Thyroid gland (tissue), 4 donors: ENCODE measurements at regions not wholly inside any gene's neighbourhood (a gene's known extent, or its start where the extent isn't known, plus 50 kb on each side); places are given as distances from the start of the nearest gene placed in this dataset.

ENCODE experiments used
- DNase-seq, 2 donors: peaks; one replicate each; pipeline ENCODE4 v3.0.0-alpha.2; 2019
- H3K27ac ChIP-seq, 3 donors: fragments of 200-600 bp; sonication (generic); 1 replicate in 2 of 3; 2 replicates in 1 of 3; pipeline ENCODE4 v1.5.1; 2016 to 2019; ENCODE audit warnings: mild to moderate bottlenecking in 1 of 3, moderate library complexity in 1 of 3
- H3K27me3 ChIP-seq: fragments of 200-600 bp; sonication (generic); one replicate; pipeline ENCODE4 v1.5.1; 2019
- H3K36me3 ChIP-seq, 2 donors: fragments of 200-600 bp; sonication (generic); one replicate each; pipeline ENCODE4 v1.5.1; 2016 to 2019
- H3K4me1 ChIP-seq, 2 donors: fragments of 200-600 bp; sonication (generic); one replicate each; pipeline ENCODE4 v1.5.1; 2017 to 2019
- H3K4me3 ChIP-seq, 3 donors: fragments of 200-600 bp; sonication (generic); replicated peaks in 1 of 3; 1 replicate in 2 of 3; 2 replicates in 1 of 3; pipeline ENCODE4 v1.5.1; 2016; ENCODE audit warnings: mild to moderate bottlenecking in 1 of 3
- H3K9me3 ChIP-seq: fragments of 200-600 bp; sonication (generic); one replicate; pipeline ENCODE4 v1.5.1; 2017
- POLR2A ChIP-seq, 2 donors: fragments of 450-650 bp; IDR thresholded peaks; one replicate each; pipeline ENCODE4 v1.6.1; 2017; ENCODE audit warnings: antibody characterized with exemption in 2 of 2, mild to moderate bottlenecking in 2 of 2, moderate library complexity in 1 of 2
- WGBS, 2 donors: methylation state at CpG; one replicate each; pipeline ENCODE4 v1.1.5; 2017; 5-methylcytosine and 5-hydroxymethylcytosine counted together
- intact Hi-C: fragments of 100-400 bp; cut with DNase I; formaldehyde crosslinking; loops from one replicate; pipeline ENCODE4 v1.15.1; 2023
- TF ChIP-seq, protein P1 (sequence below), 6 experiments: fragments of 200-600 bp in 3 of 6; fragments of 450-650 bp in 3 of 6; sonication (generic) in 3 of 6; IDR thresholded peaks; one replicate each; pipeline ENCODE4 v1.5.1; 2016 to 2019; ENCODE audit warnings: antibody characterized with exemption in 6 of 6, mild to moderate bottlenecking in 2 of 6, inconsistent platforms in 1 of 6, moderate library complexity in 1 of 6

GRCh38 chr6:66578362-66578761 lies 871.3 kb upstream of the EYS start:
- no peaks in the 10 kb centered on the region for H3K27me3 ChIP-seq
- DNase-seq: no peak
- no peak overlapping the region for H3K4me3 ChIP-seq
- 84 to 87% methylated on average over 4 of the region's 4 CpGs for WGBS, 2 donors
- no peak overlapping the region for H3K27ac ChIP-seq
- H3K4me1 ChIP-seq: no peaks in the 10 kb centered on the region
- intact Hi-C loops: no loop called here
- H3K36me3 ChIP-seq: no peaks in the 10 kb centered on the region
- no peak for TF ChIP-seq POLR2A (IDR thresholded peaks at IDR 0.05)
- TF ChIP-seq, protein P1, sequence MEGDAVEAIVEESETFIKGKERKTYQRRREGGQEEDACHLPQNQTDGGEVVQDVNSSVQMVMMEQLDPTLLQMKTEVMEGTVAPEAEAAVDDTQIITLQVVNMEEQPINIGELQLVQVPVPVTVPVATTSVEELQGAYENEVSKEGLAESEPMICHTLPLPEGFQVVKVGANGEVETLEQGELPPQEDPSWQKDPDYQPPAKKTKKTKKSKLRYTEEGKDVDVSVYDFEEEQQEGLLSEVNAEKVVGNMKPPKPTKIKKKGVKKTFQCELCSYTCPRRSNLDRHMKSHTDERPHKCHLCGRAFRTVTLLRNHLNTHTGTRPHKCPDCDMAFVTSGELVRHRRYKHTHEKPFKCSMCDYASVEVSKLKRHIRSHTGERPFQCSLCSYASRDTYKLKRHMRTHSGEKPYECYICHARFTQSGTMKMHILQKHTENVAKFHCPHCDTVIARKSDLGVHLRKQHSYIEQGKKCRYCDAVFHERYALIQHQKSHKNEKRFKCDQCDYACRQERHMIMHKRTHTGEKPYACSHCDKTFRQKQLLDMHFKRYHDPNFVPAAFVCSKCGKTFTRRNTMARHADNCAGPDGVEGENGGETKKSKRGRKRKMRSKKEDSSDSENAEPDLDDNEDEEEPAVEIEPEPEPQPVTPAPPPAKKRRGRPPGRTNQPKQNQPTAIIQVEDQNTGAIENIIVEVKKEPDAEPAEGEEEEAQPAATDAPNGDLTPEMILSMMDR (IDR thresholded peaks at IDR 0.05): no peak
- H3K9me3 ChIP-seq: no peaks in the 10 kb centered on the region

DNA sequence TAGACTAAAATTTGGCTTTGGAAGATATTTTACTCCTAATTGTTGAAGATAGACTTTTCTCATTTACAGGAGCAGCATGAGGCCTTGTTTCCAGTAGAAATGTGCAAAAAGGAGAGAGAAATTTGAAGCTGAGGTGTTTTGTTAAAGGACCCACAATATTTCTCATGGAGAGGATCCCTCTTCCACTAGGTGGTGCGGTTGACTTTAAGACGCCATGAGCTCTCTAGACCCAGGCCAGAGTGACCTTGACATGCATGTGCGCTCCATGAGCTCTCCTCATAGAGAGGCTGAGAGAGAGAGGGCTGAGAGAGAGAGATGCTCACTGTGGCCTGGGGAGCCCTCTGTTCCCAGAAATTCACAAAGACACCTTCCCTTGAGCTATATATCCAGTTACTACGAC lies 861.2 kb upstream of the EYS start:
- no peaks in the 10 kb centered on the region for H3K4me1 ChIP-seq
- intact Hi-C loops: no loop called here
- WGBS, 2 donors: 88 to 93% methylated on average over 4 of the region's 4 CpGs
- H3K27me3 ChIP-seq: no peaks in the 10 kb centered on the region
- H3K27ac ChIP-seq: no peak overlapping the region
- no peak for DNase-seq
- no peaks in the 10 kb centered on the region for H3K9me3 ChIP-seq
- no peak overlapping the region for H3K4me3 ChIP-seq
- TF ChIP-seq, protein P1 (IDR thresholded peaks at IDR 0.05): no peak
- no peak for TF ChIP-seq POLR2A (IDR thresholded peaks at IDR 0.05)
- H3K36me3 ChIP-seq: no peaks in the 10 kb centered on the region

- no peak for DNase-seq
- no peak overlapping the region for H3K27ac ChIP-seq
- H3K36me3 ChIP-seq: no peaks in the 10 kb centered on the region
- H3K4me3 ChIP-seq: no peak overlapping the region
- H3K27me3 ChIP-seq: no peaks in the 10 kb centered on the region
- intact Hi-C loops: no loop called here
- no peaks in the 10 kb centered on the region for H3K4me1 ChIP-seq
- 92% methylated on average over 6 of the region's 6 CpGs for WGBS, 2 donors
- TF ChIP-seq POLR2A (IDR thresholded peaks at IDR 0.05): no peak
- TF ChIP-seq, protein P1 (IDR thresholded peaks at IDR 0.05): no peak
- no peaks in the 10 kb centered on the region for H3K9me3 ChIP-seq
Measured at GRCh38 chr6:66561479-66561878, 854.5 kb upstream of the EYS start.

DNA sequence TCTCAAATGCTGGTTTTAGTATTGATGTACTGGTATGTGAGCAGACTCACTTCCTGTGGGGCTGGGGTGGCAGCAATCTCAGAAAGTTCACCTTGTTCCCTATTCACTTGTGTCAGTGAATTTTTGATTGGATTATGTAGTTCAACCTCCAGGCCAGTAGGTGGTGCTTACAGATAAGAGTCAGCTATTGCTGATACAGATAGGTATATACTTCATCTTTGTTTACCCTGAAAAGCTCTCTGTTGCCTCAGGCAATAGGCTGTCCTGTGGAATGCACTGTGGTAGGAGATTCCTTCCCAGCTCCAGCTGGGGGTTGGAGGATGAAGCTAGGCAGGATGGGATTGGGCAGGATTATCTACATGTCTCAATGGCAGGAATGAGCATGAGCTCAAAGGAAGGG lies 851.2 kb upstream of the EYS start:
- intact Hi-C loops: no loop called here
- no peaks in the 10 kb centered on the region for H3K4me1 ChIP-seq
- H3K36me3 ChIP-seq: no peaks in the 10 kb centered on the region
- TF ChIP-seq POLR2A (IDR thresholded peaks at IDR 0.05): no peak
- TF ChIP-seq, protein P1 (IDR thresholded peaks at IDR 0.05): no peak
- no peak overlapping the region for H3K4me3 ChIP-seq
- no peaks in the 10 kb centered on the region for H3K27me3 ChIP-seq
- H3K9me3 ChIP-seq: no peaks in the 10 kb centered on the region
- DNase-seq: no peak
- H3K27ac ChIP-seq: no peak overlapping the region

- no peak overlapping the region for H3K27ac ChIP-seq
- H3K4me1 ChIP-seq: no peaks in the 10 kb centered on the region
- no peak overlapping the region for H3K4me3 ChIP-seq
- no peaks in the 10 kb centered on the region for H3K9me3 ChIP-seq
- no peak for DNase-seq
- no peaks in the 10 kb centered on the region for H3K27me3 ChIP-seq
- intact Hi-C loops: no loop called here
- no peaks in the 10 kb centered on the region for H3K36me3 ChIP-seq
- 82 to 89% methylated on average over 1 of the region's 1 CpG for WGBS, 2 donors
- TF ChIP-seq POLR2A (IDR thresholded peaks at IDR 0.05): no peak
- TF ChIP-seq, protein P1 (IDR thresholded peaks at IDR 0.05): no peak
Measured at GRCh38 chr6:66556936-66557335, 849.9 kb upstream of the EYS start.
